ENCODE measurements at regions not wholly inside any gene's neighbourhood (a gene's known extent, or its start where the extent isn't known, plus 50 kb on each side); places are given as distances from the start of the nearest gene placed in this dataset.

DNA sequence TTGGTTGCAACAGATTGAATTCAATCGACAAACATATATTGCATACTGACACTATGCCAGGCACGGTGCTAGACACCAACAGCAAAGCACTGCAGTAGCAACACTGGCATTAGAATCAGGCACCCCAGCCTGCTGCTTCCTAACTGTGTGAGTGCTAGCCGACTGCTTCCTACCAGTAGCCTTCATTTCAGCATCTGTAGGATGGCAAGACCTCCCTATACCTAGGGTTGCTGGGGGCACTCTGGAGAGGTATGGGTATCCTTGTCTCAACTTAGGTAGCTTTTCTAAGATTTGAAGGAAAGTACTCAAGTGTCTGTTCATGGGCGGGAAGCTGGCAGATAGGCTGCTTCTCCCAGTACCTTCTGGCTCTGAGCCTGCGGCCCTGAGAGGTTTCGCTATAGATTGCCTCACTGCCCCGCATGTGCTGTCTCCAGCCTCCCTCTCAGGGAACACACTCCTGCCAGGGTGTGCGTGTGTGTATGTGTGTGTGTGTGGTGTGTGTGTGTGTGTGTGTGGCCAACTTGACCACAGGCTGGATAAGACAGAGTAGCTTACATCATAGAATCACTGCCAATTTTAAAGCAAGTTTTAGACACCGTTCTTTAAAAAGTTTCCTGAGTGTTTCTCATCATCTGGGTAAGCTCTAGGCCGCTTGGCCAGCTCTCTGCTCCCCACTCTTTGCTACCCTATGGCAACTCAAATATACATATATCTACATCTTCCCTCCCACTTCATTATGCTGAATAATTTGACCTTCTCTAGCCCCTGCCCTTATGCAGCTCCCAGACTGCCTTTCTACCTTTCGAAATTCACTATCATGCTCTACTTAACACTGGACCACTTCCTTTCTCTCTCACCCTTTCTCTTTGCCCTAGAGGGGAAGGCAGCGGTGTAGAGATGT is 97.0 kb upstream of the PJA1 start:
- no peaks in the 10 kb centered on the region for H3K36me3 ChIP-seq
- H3K27me3 ChIP-seq (replicated peaks; ENCODE audit: insufficient read depth), result no peaks in the 10 kb centered on the region
- H3K27ac ChIP-seq, result no peak overlapping the region
- no peak overlapping the region for H3K4me3 ChIP-seq
- no peaks in the 10 kb centered on the region for H3K9me3 ChIP-seq
- WGBS, result 57% methylated on average over 12 of the region's 12 CpGs
- TF ChIP-seq POLR2AphosphoS5 (IDR thresholded peaks at IDR 0.05) (no peak), POLR2A (IDR thresholded peaks at IDR 0.05) (no peak)
- TF ChIP-seq, protein P1, sequence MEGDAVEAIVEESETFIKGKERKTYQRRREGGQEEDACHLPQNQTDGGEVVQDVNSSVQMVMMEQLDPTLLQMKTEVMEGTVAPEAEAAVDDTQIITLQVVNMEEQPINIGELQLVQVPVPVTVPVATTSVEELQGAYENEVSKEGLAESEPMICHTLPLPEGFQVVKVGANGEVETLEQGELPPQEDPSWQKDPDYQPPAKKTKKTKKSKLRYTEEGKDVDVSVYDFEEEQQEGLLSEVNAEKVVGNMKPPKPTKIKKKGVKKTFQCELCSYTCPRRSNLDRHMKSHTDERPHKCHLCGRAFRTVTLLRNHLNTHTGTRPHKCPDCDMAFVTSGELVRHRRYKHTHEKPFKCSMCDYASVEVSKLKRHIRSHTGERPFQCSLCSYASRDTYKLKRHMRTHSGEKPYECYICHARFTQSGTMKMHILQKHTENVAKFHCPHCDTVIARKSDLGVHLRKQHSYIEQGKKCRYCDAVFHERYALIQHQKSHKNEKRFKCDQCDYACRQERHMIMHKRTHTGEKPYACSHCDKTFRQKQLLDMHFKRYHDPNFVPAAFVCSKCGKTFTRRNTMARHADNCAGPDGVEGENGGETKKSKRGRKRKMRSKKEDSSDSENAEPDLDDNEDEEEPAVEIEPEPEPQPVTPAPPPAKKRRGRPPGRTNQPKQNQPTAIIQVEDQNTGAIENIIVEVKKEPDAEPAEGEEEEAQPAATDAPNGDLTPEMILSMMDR (IDR thresholded peaks at IDR 0.05), result no peak
- intact Hi-C loops (cut with DNase I), result no loop called here
- no peaks in the 10 kb centered on the region for H3K4me1 ChIP-seq (replicated peaks)
- no peak for DNase-seq (ENCODE audit: low spot score)

DNA sequence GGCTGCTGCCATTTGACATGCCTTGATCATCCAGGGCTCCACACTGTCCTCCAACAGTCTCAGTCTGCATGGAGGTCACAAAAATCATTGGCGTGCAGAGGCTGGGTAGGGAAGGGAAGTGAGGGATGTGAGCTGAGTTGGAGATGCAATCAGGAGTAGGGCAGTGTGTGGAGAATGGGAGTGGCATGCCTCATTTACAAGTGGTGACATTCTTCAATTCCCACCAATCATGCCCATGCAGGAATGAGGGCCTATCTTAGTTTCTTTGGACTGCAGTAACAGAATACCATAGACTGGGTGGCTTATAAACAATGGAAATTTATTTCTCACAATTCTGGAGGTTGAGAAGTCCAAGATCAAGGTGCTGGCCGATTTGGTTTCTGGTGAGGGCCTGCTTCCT is 94.9 kb upstream of the PJA1 start:
- 78% methylated on average over 2 of the region's 2 CpGs for WGBS
- no peak for TF ChIP-seq POLR2A (IDR thresholded peaks at IDR 0.05)
- TF ChIP-seq, protein P1 (IDR thresholded peaks at IDR 0.05), result no peak
- no peak for TF ChIP-seq POLR2AphosphoS5 (IDR thresholded peaks at IDR 0.05)
- H3K27ac ChIP-seq, result no peak overlapping the region
- no peaks in the 10 kb centered on the region for H3K36me3 ChIP-seq
- no peak overlapping the region for H3K4me3 ChIP-seq
- no peaks in the 10 kb centered on the region for H3K9me3 ChIP-seq
- no peak for DNase-seq (ENCODE audit: low spot score)
- H3K4me1 ChIP-seq (replicated peaks), result no peaks in the 10 kb centered on the region
- intact Hi-C loops (cut with DNase I), result no loop called here
- H3K27me3 ChIP-seq (replicated peaks; ENCODE audit: insufficient read depth), result no peaks in the 10 kb centered on the region

DNA sequence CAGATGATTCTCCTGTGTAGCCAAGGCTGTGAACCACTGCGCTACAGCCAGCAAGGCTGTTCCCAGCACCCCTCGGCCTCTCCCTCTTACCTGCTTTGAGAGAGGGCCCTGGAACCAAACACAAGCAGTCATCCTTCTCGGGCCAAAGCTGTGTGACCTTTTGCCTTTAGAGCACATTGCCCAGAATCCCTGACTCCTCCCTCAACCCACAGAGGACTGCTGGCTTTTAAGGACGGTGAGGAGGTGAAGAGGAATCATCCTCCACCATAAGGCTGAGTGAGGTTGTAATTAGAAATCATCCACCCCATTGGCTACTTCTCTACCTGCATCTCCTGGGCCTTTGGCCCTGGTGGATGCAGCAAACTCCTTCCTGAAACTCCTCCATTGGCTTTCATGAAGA is 93.6 kb upstream of the PJA1 start:
- Histone ChIP-seq H3K4me1 (replicated peaks) (no peaks in the 10 kb centered on the region), H3K9me3 (no peaks in the 10 kb centered on the region), H3K27ac (no peak overlapping the region), H3K4me3 (no peak overlapping the region), H3K36me3 (no peaks in the 10 kb centered on the region), H3K27me3 (replicated peaks; ENCODE audit: insufficient read depth) (no peaks in the 10 kb centered on the region)
- intact Hi-C loops (cut with DNase I), result no loop called here
- TF ChIP-seq, protein P1 (IDR thresholded peaks at IDR 0.05), result no peak
- TF ChIP-seq POLR2AphosphoS5 (IDR thresholded peaks at IDR 0.05) (no peak), POLR2A (IDR thresholded peaks at IDR 0.05) (no peak)
- DNase-seq (ENCODE audit: low spot score), result no peak
- 69% methylated on average over 2 of the region's 4 CpGs for WGBS

DNA sequence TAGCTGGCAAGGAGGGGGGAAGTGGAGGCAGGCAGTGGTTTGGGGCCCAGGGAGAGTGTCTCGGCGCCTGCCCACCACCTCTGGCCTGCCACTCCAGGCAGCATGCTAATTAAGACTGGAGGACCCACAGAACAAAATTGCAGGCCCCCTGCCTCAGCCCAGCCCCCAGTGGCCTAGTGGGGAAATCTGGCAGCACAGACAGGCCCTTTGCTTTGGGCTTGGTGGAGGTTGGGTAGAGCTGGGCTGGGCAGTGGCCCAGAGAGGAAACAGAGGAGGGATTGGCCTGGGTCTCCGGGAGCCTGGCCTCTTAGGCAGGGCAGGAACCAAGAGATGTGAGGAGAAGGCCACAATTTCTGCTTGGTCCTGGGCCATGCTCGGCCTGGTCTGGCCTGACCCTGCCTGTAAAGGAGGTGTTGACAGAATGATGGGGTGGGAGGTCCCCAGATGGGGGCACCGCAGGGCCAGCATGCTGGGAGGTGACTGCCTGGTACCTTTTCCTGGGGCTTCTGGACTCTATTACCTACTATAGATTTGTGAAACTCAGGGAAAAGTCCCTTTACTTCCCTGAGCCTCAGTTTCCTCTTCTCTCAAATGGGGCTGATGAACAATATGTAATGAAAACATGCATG is 92.4 kb upstream of the PJA1 start:
- intact Hi-C loops (cut with DNase I), result no loop called here
- Histone ChIP-seq H3K4me1 (replicated peaks) (no peaks in the 10 kb centered on the region), H3K27ac (no peak overlapping the region), H3K9me3 (no peaks in the 10 kb centered on the region), H3K27me3 (replicated peaks; ENCODE audit: insufficient read depth) (no peaks in the 10 kb centered on the region), H3K4me3 (no peak overlapping the region), H3K36me3 (no peaks in the 10 kb centered on the region)
- TF ChIP-seq, protein P1 (IDR thresholded peaks at IDR 0.05), result no peak
- TF ChIP-seq POLR2AphosphoS5 (IDR thresholded peaks at IDR 0.05) (no peak), POLR2A (IDR thresholded peaks at IDR 0.05) (no peak)
- no peak for DNase-seq (ENCODE audit: low spot score)
- WGBS, result 80% methylated on average over 2 of the region's 5 CpGs

DNA sequence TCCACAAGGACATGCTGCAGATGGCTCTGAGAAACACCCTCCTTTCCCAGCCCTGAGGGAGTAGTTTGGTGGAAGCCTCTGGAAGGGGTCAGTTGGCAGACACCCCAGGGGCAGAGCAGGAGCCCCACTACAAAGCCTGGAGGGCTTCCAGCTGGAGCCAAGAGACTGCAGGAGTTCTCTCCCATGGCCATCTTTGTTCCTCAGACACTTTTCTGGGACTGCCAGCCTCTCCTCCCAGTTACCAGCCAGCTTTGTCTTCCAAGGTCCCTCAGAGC is 91.0 kb upstream of the PJA1 start:
- intact Hi-C loops (cut with DNase I), result no loop called here
- no peak for DNase-seq (ENCODE audit: low spot score)
- TF ChIP-seq, protein P1 (IDR thresholded peaks at IDR 0.05), result no peak
- no peak for TF ChIP-seq POLR2A (IDR thresholded peaks at IDR 0.05)
- no peak for TF ChIP-seq POLR2AphosphoS5 (IDR thresholded peaks at IDR 0.05)

More for the DNA sequence above, 91.0 kb upstream of the PJA1 start:
- H3K9me3 ChIP-seq, result no peaks in the 10 kb centered on the region
- H3K27ac ChIP-seq, result no peak overlapping the region
- no peak overlapping the region for H3K4me3 ChIP-seq
- no peaks in the 10 kb centered on the region for H3K4me1 ChIP-seq (replicated peaks)
- H3K36me3 ChIP-seq, result no peaks in the 10 kb centered on the region
- no peaks in the 10 kb centered on the region for H3K27me3 ChIP-seq (replicated peaks; ENCODE audit: insufficient read depth)
